ENCODE measurements at regions not wholly inside any gene's neighbourhood (a gene's known extent, or its start where the extent isn't known, plus 50 kb on each side); places are given as distances from the start of the nearest gene placed in this dataset.

GRCh38 chr20:41939659-41940058, 321.5 kb upstream of the CHD6 start:
- no peak for DNase-seq

- no peak for DNase-seq
Observed at GRCh38 chr20:41938353-41938752, 320.2 kb upstream of the CHD6 start.

DNA sequence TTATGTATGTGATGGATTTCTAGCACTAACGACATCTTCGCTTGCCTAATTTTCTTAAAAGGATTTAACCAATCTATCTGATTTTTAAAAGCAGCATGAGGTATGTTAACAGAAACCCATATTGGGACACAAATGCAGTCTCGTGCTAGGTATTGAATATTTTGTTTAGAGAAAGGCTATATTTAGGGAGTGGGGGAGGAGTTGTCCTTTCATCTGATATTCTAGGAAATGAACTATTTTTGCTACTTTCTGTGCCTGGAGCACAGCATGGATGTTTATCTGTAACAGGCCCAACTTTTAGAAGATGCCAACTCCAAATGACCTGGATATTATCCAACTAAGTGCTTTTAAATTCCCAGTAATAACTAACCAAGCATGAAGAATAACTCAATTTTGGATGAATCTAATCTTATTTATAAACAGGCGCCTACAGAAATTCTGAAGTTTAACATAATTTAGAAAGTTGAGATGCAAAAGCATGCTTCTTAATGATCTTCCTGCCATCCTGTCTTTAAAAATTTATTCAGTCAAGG, 317.1 kb upstream of the CHD6 start:
- no peak for DNase-seq

- DNase-seq = no peak
Observed at GRCh38 chr20:41932431-41932830, 314.3 kb upstream of the CHD6 start.

DNA sequence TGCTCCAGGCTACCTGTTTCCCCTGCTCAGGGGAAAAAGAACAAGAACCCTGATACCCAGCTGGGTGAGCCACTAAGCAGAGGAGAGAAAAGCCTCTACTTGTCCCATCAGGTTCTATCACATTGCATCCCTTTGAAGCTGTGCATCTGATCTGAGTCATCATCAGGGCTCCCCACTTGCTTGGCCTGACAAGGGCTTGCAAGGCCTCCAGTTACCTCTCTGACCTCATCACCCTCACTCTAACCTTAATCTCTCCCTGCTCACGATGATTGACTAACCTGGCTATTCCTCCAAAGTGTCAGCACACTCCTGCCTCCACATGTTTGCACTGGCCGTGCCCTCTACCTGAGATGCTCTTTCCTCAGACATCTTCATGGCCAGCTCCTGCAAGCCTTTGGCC, 309.5 kb upstream of the CHD6 start:
- no peak for DNase-seq

DNA sequence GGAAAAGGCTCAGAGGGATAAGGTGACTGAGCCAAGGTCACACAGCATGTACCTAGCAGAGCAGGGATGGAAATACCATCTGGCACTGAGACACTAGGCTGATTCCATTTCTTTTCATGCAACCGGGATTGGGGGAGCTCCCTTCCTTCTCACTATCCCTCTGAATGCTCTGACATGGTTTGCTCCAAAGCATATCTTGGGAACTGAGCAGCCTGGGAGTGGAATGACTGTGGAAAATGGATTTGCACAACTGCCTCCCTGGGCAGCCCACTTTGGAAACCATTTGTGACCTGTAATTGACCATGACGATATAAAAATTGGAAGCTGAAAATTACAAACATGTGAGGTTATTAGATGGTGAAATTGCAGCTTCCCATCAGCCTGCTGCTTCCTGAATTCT, 309.0 kb upstream of the CHD6 start:
- no peak for DNase-seq

DNA sequence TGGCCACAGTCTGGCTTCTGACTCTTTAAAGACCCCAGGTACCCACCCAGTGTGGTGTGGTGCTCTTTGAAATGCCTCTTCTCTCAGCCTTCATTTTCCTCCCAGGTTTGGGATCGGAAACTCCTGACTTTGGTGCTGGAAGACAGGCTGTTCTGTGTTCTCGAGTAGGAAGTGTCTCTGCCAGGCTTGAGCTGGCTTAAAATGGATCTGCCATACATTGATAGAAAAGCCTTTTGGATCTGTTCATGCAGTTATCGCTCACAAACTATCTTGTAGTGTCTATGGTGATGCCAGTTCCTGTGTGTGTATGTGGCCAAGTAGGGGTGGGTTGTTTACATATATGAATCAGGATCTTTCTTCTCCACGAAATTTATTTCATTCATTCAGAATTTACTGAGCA, 307.3 kb upstream of the CHD6 start:
- no peak for DNase-seq

- no peak for DNase-seq
Observed at GRCh38 chr20:41923624-41924023, 305.4 kb upstream of the CHD6 start.

- no peak for DNase-seq
Observed at GRCh38 chr20:41913146-41913545, 295.0 kb upstream of the CHD6 start.

- no peak for DNase-seq
Observed at GRCh38 chr20:41910558-41910957, 292.4 kb upstream of the CHD6 start.

- DNase-seq = no peak
Observed at GRCh38 chr20:41905199-41905598, 287.0 kb upstream of the CHD6 start.

- DNase-seq = no peak
Observed at GRCh38 chr20:41903586-41903985, 285.4 kb upstream of the CHD6 start.

GRCh38 chr20:41902346-41902745, 284.2 kb upstream of the CHD6 start:
- DNase-seq = no peak

DNA sequence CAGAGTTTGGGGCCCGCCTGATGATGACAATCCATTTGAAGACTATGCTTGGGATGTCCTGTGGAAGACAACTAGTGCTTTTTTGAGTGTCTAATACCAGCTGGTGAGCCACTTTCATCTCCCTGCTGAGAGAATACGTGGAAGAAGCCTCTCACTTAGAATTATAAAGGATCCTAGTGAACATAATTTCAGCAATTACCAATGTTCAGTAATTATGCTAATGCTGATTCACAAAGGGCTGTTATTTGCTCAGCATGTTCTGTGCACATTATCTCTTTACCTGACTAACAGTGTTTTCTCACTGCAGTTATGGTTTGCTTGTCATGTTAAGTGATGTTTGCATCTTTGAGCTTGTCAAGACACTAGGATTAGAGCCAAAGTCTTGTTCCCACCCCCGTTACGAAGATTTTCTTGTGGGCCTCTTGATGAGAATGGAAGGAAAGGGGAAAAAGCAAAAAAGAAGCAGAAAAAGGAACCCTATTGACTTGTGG, 282.1 kb upstream of the CHD6 start:
- DNase-seq = no peak

- no peak for DNase-seq
Observed at GRCh38 chr20:41897708-41898107, 279.5 kb upstream of the CHD6 start.

DNA sequence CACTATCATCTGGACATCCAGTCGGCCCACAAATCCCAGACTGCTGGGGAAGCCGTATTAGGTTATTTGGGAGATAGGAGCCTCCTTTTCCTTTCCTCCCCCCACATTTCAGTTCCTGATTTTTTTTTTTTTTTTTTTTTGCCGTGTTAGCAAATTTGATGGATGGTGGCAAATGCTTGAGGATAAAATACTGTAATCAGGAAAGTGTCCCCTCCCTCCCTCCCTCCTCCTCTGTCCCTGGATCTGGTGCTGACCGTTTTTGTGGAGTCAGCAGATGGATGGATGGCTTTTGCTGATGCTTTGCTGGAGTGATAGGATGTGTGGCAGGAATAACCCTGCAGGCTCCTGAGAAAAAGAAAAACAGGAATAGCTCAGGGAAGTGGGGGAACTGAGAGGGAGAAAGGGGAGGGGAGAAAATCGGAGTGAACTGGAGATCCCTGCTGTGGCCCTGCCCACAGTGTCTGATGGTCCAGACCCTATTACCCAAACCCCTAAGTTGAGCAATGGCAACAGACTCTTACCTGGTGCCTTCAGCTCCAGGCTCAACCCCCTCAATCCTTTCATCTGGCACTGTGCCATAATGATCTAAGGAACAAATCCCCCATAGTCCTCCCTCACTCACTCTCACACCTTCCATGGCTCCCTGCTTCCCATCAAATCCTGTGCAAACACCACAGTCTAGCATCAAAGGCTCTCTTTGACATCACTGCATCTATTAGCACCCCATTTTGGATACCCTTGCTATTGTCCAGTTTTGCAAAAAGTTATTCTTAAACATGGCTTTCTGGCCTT, 277.3 kb upstream of the CHD6 start:
- DNase-seq = no peak

DNA sequence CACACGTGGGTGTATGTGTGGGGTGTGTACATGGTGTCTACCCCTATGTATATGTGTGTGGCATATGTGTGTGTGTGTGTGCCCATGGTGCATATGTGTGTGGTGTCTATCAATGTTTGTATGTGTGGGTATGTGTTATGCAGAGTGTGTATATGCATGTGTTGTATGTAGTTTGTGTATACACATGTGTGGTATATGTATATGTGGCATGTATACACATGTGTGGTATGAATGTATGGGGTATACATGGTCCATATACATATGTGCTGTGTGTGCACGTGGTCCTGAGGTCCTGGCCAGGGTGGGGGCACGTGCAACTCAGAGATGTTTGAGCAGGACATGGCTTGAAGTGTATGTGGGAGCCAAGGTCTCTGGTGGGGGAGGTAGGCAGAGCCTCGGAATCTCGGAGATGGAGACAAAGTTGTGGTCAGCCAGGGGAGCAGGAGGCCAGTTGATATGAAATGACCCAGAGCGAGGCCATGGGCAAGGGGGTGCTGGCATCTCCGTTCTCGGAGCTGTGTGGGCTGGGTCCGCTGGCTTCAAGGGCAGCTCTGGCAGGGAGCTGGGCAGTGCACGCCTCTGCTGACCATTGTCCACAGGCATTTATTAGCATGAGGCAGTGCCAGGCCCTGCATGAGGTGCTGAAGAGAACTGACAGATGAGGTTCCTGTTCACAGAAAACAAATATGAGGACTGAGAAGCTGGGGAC, 276.2 kb upstream of the CHD6 start:
- no peak for DNase-seq

- no peak for DNase-seq
Observed at GRCh38 chr20:41892031-41892430, 273.9 kb upstream of the CHD6 start.

DNA sequence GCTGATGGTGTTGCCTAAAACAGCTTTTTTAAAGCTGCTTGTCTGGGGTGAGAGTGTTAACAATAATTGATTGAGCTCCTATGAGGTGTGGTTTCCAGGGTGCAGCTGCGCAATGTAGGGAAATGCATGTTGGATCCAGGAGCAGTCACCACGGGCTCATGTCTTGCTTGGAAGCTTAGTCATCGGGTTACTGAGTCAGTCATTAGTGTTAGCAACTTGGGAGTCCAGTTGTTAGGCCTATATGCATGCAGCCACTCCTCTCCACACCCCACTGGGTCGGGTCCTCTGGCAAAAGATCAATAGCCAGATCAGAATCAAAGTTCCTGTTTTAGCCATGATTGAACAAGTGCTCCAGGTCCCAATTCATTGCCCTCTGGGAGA, 271.7 kb upstream of the CHD6 start:
- no peak for DNase-seq

DNA sequence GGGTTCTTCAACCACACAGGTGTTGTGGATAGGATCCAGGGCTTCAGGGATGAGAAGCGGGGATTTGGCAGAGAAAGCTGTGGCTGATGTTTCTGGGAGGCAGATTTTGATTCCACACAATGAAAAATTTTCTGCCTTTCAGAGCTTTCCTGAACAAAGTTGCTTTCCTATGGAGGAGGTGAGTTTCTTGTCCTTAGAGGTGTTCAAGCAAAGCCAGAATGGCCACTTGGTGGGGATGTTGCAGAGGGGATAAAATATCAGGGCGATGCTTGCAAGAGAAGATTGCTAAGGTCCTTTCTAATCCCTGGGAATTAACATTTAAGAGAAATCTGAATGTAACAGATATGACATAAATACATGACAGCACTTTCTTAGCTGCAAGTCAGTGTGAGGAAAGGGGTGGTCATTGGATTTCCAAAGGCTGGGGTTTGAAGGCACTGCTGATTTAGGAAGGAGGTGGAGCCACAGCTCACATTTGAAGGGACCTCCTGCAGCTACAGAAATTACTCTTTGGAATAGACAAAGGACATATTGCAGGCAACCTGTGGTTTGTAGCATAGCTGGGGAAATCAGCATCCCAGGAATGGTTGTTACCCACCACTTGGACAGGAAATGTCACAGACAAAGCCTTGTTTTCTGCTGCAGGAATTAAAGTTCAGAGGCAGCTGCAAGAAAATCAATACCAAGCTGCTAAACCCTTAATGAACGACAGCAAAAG, 271.1 kb upstream of the CHD6 start:
- no peak for DNase-seq

DNA sequence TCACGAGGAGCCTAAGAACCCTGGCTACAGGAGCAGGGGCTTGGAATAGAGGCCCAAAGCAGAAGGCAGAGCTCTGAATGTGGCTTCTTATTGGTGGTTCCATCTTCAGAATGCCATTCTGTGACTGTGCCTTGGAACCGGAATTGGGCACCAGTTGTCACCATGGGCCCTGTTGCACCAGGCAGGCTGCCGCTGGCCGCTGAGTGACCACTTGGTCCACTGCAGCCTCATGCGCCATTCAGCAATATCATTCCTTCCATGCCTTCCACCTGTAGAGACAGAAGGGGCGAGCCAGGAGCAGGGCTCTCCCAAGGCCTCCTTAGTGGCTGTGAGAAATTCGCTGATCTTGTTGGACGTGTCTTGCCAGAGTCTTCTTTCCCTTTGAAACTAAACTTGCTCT, 270.3 kb upstream of the CHD6 start:
- no peak for DNase-seq

GRCh38 chr20:41887500-41887899, 269.3 kb upstream of the CHD6 start:
- DNase-seq = no peak

DNA sequence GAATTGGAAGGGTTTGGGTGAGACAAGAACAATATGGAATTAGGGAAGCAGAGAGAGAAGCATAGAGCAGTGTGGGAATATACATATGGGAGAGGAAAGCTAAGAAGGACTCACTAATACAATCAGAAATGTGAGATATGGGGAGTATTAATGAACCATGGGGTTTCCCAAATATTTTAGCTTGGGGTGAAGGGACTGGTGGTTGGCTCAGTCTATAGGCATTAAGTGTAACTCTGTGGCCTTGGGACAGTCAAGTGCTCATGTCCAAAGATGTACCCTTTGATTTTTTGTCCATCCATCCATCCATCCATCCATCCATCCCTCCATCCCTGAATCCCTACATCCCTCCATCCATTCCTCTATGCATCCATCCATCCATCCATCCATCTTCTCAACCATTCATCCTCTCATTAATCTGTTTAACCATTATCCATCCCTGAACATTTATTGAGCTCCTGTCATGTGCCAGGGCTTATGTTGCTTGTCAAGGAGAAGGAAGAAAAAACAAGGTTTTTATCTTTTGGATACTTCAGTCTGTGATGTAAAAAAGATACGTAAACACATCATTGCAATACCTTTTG, 263.4 kb upstream of the CHD6 start:
- DNase-seq = no peak

All from activated CD4-positive, alpha-beta T cell treated with anti-CD3 and anti-CD28 coated beads, Interleukin-2, amount 50 U/mL, for 1 hour (primary cell).